BE2C (cell line): ENCODE measurements at regions not wholly inside any gene's neighbourhood (a gene's known extent, or its start where the extent isn't known, plus 50 kb on each side); places are given as distances from the start of the nearest gene placed in this dataset.
"Not testable (repeated sequence)": the region's sequence is repeated elsewhere in the genome, so short reads cannot be mapped to it uniquely, and the experiment has no call there.

Experiments used
- DNase-seq: peaks from one replicate; pipeline ENCODE4 v3.0.0-alpha.2; 2020
- H3K27me3 ChIP-seq: fragments of 250-450 bp; sonication (Bioruptor Pico); 2 replicates; pipeline ENCODE4 v1.5.1; 2020; ENCODE audit warnings: mild to moderate bottlenecking
- H3K36me3 ChIP-seq: fragments of 250-450 bp; sonication (Bioruptor Pico); 2 replicates; pipeline ENCODE4 v1.5.1; 2020; ENCODE audit warnings: mild to moderate bottlenecking
- H3K4me1 ChIP-seq: fragments of 250-450 bp; sonication (Bioruptor Pico); 2 replicates; pipeline ENCODE4 v1.5.1; 2020
- H3K4me3 ChIP-seq: 2 replicates; pipeline ENCODE4 v1.5.1; 2011; ENCODE audit warnings: low read depth, low read length
- H3K9me3 ChIP-seq: fragments of 250-450 bp; sonication (Bioruptor Pico); 2 replicates; pipeline ENCODE4 v1.5.1; 2020
- CTCF ChIP-seq: IDR thresholded peaks from 2 replicates; pipeline ENCODE4 v1.5.1; 2012; ENCODE audit warnings: mild to moderate bottlenecking, low read depth, low read length

GRCh38 chr3:162684260-162684659 lies 1187.7 kb downstream of the OTOL1 start:
- H3K36me3 ChIP-seq = no peaks in the 10 kb centered on the region
- H3K27me3 ChIP-seq = no peaks in the 10 kb centered on the region
- no peak for TF ChIP-seq CTCF
- no peaks in the 10 kb centered on the region for H3K9me3 ChIP-seq
- DNase-seq = no peak
- no peaks in the 10 kb centered on the region for H3K4me1 ChIP-seq
- no peak overlapping the region for H3K4me3 ChIP-seq

- Histone ChIP-seq H3K36me3 (no peaks in the 10 kb centered on the region), H3K9me3 (no peaks in the 10 kb centered on the region), H3K27me3 (no peaks in the 10 kb centered on the region), H3K4me3 (no peak overlapping the region), H3K4me1 (no peaks in the 10 kb centered on the region)
- no peak for TF ChIP-seq CTCF
- no peak for DNase-seq
Observed at GRCh38 chr3:162699291-162699690, 1202.7 kb downstream of the OTOL1 start.

- no peak for TF ChIP-seq CTCF
- Histone ChIP-seq H3K27me3 (no peaks in the 10 kb centered on the region), H3K9me3 (no peaks in the 10 kb centered on the region), H3K4me3 (no peak overlapping the region), H3K36me3 (no peaks in the 10 kb centered on the region), H3K4me1 (no peaks in the 10 kb centered on the region)
- DNase-seq = no peak
Observed at GRCh38 chr3:162701211-162701610, 1204.6 kb downstream of the OTOL1 start.

GRCh38 chr3:162702768-162703385 lies 1206.3 kb downstream of the OTOL1 start:
- no peaks in the 10 kb centered on the region for H3K4me1 ChIP-seq
- H3K27me3 ChIP-seq = no peaks in the 10 kb centered on the region
- TF ChIP-seq CTCF = no peak
- DNase-seq = no peak
- no peaks in the 10 kb centered on the region for H3K9me3 ChIP-seq
- no peaks in the 10 kb centered on the region for H3K36me3 ChIP-seq
- no peak overlapping the region for H3K4me3 ChIP-seq

- Histone ChIP-seq H3K36me3 (no peaks in the 10 kb centered on the region), H3K4me1 (no peaks in the 10 kb centered on the region), H3K4me3 (no peak overlapping the region), H3K27me3 (no peaks in the 10 kb centered on the region), H3K9me3 (no peaks in the 10 kb centered on the region)
- no peak for DNase-seq
- TF ChIP-seq CTCF = no peak
Observed at GRCh38 chr3:162704238-162704637, 1207.6 kb downstream of the OTOL1 start.

- no peak overlapping the region for H3K4me3 ChIP-seq
Observed at GRCh38 chr3:162704799-162705385, 1208.3 kb downstream of the OTOL1 start.

GRCh38 chr3:162708394-162708793 lies 1211.8 kb downstream of the OTOL1 start:
- not testable (repeated sequence) for H3K4me3 ChIP-seq, H3K36me3 ChIP-seq, H3K27me3 ChIP-seq, H3K4me1 ChIP-seq, H3K9me3 ChIP-seq, DNase-seq

More at GRCh38 chr3:162704799-162705385, 1208.3 kb downstream of the OTOL1 start:
- TF ChIP-seq CTCF = no peak
- Histone ChIP-seq H3K9me3 (no peaks in the 10 kb centered on the region), H3K36me3 (no peaks in the 10 kb centered on the region), H3K4me1 (no peaks in the 10 kb centered on the region), H3K27me3 (no peaks in the 10 kb centered on the region)
- DNase-seq = no peak

- DNase-seq, H3K36me3 ChIP-seq, H3K4me1 ChIP-seq, H3K27me3 ChIP-seq, H3K4me3 ChIP-seq, H3K9me3 ChIP-seq: not testable (repeated sequence)
Observed at GRCh38 chr3:162708942-162709706, 1212.5 kb downstream of the OTOL1 start.
